Suppressor macrophage (primary cell): ENCODE measurements at regions not wholly inside any gene's neighbourhood (a gene's known extent, or its start where the extent isn't known, plus 50 kb on each side); places are given as distances from the start of the nearest gene placed in this dataset.
"Not testable (repeated sequence)": the region's sequence is repeated elsewhere in the genome, so short reads cannot be mapped to it uniquely, and the experiment has no call there.

ENCODE experiments used
- DNase-seq, 4 experiments: peaks; one replicate each; pipeline ENCODE4 v3.0.0-alpha.2; 2020 to 2022

GRCh38 chr10:125234576-125234975 is 74.2 kb upstream of the CTBP2 start:
- not testable (repeated sequence) for DNase-seq

GRCh38 chr10:125233726-125234125 is 73.4 kb upstream of the CTBP2 start:
- DNase-seq = no peak

- no peak for DNase-seq
Measured at GRCh38 chr10:125232841-125233240, 72.5 kb upstream of the CTBP2 start.

- no peak for DNase-seq
Measured at GRCh38 chr10:125231813-125232475, 71.6 kb upstream of the CTBP2 start.

GRCh38 chr10:125231116-125231812 is 70.9 kb upstream of the CTBP2 start:
- no peak for DNase-seq

GRCh38 chr10:125230251-125230650 is 69.9 kb upstream of the CTBP2 start:
- no peak for DNase-seq

- DNase-seq = not testable (repeated sequence)
Measured at GRCh38 chr10:125228245-125228940, 68.0 kb upstream of the CTBP2 start.

- no peak for DNase-seq
Measured at GRCh38 chr10:125227546-125227945, 67.2 kb upstream of the CTBP2 start.

- DNase-seq = no peak
Measured at GRCh38 chr10:125226823-125227222, 66.5 kb upstream of the CTBP2 start.

- no peak for DNase-seq
Measured at GRCh38 chr10:125226005-125226404, 65.6 kb upstream of the CTBP2 start.

- DNase-seq = no peak
Measured at GRCh38 chr10:125225051-125225450, 64.7 kb upstream of the CTBP2 start.

GRCh38 chr10:125222515-125223308 is 62.3 kb upstream of the CTBP2 start:
- no peak for DNase-seq

GRCh38 chr10:125221716-125222115 is 61.4 kb upstream of the CTBP2 start:
- no peak for DNase-seq

GRCh38 chr10:125219776-125220175 is 59.4 kb upstream of the CTBP2 start:
- no peak for DNase-seq

- DNase-seq = no peak
Measured at GRCh38 chr10:125218967-125219366, 58.6 kb upstream of the CTBP2 start.

- peak in 2 of 4 experiments; percentile 19 to 34 for DNase-seq
Measured at GRCh38 chr10:125217990-125218675, 57.8 kb upstream of the CTBP2 start.

GRCh38 chr10:125216861-125217260 is 56.5 kb upstream of the CTBP2 start:
- DNase-seq = no peak

- DNase-seq = no peak
Measured at GRCh38 chr10:125216309-125216708, 55.9 kb upstream of the CTBP2 start.

- DNase-seq = no peak
Measured at GRCh38 chr10:125214283-125214570, 53.9 kb upstream of the CTBP2 start.

GRCh38 chr10:125213541-125214282 is 53.3 kb upstream of the CTBP2 start:
- no peak for DNase-seq

GRCh38 chr10:125212150-125212809 is 51.9 kb upstream of the CTBP2 start:
- DNase-seq = no peak
